CD4-positive, alpha-beta T cell treated with Interferon alpha-2 for 1 hour (primary cell): ENCODE measurements at regions not wholly inside any gene's neighbourhood (a gene's known extent, or its start where the extent isn't known, plus 50 kb on each side); places are given as distances from the start of the nearest gene placed in this dataset.

Source experiments
- DNase-seq, 2 donors: peaks; one replicate each; pipeline ENCODE4 v3.0.0-alpha.2; 2020 to 2022

DNA sequence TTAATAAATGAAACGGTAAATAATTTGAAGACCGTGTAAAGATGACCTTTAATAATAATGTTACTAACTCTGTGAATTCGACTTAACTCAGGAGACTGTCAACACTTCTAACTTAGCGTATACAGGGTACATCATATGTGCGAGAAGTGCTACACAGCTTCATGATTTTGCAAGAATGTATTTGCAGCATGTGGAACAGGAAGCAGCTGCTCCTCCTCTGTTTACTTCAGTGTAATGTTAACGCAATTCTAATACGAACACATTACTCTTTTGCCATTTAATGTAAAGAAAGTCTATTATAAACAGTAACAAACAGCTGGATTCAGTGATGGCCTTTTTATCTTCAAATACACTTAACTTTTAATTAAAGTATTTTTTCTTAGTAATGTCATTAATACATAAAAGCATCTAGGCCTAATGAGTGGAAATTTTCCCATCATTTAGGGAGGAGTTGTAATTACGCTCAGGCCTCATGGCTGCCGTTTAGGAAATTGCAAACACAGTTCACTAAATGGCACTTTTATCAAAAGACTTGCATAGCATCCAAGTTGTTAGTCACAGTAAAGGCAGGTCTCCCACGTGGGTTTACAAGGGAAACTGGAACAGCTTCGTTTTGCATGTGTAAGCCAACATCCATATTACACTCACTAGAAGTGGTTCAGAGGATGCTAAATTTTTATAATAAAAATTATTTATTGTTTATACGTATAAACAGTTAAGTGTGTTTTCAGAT lies 635.7 kb downstream of the FBXO15 start:
- DNase-seq: no peak

DNA sequence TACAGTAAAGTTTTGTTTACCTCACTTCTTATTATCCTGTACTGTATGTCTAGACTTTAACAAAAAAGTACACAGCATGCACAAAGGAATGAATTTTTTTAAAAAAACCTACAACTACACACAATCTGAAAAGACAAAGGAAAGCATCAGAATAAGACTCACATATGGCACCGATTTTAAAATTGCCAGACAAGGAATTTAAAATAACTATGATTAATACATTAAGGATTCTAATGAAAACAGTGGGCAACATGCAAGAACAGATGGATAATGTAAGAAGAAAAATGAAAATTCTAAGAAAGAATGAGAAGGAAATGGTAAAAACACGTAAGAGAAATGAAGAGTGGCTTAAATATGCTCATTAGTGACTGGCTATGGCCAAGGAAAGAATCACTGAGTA lies 638.2 kb downstream of the FBXO15 start:
- no peak for DNase-seq

DNA sequence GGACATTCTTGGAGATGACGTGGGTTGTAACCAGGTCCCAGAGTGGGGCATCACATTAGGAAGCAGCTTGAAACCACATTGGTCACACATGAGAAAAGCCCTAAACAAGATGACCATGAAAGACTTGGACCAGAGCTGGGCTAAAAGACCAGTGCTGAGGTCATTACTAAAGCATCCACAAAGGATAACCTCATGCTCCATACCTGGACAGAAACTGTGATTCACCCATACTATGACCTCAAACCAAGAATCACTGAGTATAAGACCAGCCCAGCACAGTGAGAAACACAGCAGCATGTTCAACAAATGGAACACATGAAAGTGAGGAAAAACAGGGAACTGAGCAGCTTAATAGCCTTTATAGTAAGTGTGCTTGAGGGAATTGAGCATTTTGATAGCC lies 635.5 kb upstream of the NETO1 start:
- no peak for DNase-seq

DNA sequence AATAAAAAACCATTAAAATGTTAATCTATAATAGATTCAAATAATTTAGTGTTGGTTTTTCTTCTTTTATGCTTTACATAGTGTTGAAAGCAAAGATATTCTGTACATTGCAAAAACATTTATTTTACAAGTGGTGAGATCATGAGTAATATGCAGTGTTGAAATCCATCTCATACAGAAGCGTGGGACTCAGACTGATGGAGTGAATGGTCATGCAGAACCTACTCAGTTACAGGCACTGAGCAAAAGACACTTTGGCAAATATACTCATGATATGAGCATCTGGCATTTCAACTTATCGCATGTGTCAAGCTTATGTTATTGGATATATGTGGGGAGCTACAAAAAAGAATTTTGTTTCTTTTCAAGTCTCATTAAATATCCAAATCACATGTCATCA lies 620.2 kb upstream of the NETO1 start:
- no peak for DNase-seq

DNA sequence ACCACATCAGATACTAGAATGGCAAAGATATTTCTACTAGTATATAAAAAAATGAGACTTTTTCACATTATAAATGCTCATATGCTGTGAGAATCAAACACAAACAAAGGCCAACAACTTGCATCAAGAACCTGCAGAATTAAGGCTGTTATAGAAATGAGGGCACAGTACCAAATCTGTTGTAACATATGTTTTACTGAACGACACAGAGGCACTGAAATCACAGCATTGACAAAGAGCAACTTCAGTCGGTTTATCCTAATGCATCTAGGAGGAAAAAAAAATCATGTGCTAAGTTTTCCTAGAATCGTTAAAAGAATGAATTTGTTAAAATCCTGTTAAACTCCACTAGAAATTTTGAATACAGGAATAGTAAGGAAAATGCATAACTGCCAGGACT lies 617.4 kb upstream of the NETO1 start:
- DNase-seq: no peak

DNA sequence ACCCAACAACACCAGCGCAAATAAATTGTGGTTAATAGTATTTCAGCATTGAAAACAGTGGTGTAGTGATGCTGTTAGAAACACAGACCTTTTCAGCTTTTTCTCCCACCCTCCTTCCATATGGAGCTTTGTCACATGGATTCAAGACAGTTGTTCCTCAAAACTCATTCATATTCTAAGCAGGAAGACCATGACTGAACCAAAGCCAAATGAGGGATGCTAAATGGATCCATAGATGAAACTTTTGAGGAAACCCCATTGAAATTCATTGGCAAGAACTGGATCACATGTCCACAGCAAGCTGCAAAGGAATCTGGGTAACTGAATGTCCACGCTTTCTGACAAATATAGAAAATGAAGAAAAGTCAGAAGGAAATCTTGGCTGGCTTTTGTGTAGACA lies 615.1 kb upstream of the NETO1 start:
- DNase-seq: no peak

DNA sequence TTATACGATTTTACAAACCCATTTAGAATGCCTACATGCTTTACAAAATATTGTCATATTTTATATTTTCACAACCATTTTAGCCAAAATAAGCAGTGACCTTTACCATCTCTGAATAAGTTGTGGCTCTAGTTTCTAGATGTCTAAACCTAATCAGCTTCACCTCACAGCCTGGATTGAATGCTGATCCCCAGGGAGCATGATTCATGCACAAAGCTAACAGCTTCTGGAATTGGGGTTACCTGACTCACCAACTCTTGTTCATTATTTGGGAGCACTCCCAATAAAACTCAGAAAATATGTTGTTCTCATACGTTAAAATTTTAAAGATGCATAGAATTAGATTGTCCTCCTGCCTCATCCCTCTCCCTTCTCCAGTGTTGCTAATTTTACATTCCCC lies 611.7 kb upstream of the NETO1 start:
- no peak for DNase-seq

DNA sequence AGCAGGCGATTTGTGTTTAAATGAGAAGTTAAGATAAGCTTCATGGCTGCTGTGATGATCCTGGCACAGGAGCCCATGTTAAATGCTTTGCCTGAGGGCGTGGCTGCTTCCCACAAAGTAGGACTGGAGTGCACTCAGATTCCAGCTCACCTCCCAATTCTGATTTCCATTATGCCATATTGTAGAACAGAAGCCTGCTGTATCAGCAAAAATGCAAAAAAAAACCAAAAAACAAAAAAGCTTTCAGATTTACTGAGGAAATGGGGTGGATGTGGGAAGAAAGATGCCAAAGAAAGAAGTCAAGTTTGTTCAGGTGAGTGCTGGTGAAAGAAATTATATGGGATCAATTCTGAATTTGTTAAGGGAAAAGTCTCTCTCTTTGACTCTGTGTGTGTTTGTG lies 610.4 kb upstream of the NETO1 start:
- DNase-seq: no peak

DNA sequence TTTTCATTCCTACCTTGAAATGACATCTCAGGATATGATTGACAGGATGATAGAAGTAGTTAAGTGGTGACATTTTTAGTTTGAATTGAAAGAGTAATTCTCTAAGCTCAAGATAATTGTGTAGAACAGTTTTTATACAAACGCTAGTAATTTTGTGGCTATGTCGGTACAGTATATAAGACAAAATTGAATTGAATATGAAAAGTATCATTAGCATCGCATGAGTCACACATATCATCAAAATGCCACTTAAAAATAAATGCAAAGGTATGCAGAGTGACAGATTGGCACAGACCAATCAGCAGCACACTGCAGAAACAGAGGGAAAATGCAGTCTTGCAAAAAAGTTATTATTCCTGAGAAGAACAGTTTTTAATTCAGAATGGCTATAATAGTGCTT lies 608.2 kb upstream of the NETO1 start:
- DNase-seq: no peak

DNA sequence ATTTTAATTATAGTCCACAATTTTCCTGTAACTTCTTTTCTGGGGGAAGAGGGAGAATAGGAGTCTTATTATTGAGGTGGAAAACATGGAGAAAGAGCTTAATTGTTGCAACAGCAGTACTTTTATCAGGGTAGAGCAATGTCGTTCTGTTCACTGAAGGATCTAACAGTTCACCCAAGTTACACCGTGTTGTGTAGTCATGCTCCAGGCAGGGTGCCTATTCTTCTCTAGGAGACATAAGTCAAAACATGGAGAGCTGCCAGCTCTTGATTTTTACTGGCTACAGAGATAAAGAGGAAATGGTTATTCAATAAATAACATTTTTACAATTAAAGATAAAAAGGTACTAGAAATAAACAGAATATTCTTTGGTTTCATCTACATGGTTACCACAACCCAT lies 594.3 kb upstream of the NETO1 start:
- no peak for DNase-seq

DNA sequence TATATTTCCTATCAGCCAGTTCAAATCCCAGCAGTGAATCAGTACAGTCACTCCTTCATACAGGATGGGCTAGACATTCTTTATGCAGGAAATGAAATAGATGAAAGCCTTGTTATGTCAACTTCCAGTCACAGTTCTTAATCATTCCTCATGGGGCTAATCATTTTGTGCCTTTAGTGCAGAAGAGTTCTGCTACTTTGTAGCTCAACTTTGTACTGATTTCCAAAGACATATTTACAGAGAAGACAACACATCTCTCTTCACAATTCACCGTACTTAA lies 593.9 kb upstream of the NETO1 start:
- no peak for DNase-seq

DNA sequence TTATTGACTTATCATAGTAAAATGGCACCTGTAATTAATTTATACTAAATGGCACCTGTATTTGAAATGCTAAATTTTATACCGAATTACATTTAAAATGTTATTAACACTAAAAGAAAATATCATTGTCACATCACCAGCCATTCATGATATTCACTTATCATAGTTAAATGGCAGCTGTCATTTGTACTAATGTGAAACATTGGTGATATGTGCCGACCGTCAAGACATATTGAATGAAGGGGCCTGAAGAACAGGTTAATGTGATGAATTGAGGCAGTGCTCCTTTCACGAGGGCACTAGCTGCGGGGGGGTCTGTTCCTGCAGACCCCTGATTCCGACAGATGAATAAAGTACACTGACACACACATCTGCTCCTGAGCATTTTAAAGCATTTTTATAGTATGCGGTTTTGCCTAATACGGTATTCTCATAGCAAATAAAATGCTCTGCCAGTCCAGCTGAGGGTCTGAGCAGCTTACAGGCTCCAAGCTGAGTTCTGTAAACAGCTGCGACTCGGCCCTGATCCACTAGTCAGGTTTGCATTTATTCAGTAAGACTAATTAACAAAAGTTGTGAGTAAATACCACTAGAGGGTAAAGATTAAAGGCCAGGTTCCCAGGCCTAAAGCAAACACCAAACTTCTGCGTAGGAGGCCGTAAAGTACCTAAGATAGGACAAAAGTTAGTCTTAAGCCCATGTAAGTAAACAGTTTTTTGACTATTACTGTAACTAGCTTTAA lies 593.4 kb upstream of the NETO1 start:
- no peak for DNase-seq

DNA sequence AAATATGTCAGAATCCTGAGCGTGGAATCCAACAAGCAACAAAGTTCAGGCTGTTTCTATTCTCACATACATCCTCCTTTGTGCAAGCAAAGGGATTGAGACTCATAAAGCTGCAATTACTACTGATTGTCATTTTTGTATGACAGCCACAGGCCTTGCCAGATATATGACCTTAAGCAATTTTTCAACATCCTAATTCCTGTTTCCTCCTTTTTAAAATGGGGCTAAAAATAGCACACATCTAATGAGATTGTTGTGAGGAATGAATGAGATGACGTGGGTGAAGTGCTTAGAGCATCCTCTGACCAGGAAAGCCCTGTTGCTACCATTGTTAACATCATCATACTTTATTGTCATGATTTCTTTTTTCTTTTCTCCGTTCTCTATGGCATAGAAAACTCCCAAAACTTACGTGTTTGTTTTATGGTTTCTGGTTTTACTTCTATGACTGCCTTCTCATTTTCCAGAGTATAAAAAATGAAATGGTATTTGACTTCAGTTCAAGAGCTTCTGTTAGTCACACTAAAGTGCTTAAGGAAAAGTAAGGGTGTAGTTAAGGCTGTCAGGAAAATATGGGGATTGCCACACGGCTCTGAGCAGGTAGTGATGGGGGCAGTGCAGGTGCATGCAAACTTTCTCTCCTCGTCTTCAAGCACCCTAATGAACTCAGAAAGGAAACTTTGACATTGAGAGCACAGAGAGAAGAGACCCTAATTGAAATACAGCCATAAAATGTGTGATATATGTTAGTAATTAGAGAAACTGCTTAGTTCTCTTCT lies 590.6 kb upstream of the NETO1 start:
- no peak for DNase-seq

DNA sequence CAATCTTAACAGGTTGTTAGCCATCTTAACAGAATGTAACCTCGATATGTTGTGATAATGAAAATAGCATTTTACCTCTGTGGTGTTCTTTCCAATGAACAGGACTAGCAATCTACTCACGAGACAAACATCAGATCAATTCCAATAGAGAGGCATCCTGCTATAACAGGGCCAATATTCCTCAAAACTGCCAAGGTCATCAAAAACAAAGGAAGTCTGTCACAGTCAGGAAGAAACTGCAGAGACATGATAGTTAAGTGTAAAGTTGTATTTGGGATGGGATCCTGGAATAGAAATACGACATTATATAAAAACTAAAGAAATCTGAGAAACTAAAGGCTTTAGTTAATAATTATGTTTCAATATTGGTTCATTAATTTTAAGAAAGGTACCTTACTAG lies 588.9 kb upstream of the NETO1 start:
- DNase-seq: no peak

DNA sequence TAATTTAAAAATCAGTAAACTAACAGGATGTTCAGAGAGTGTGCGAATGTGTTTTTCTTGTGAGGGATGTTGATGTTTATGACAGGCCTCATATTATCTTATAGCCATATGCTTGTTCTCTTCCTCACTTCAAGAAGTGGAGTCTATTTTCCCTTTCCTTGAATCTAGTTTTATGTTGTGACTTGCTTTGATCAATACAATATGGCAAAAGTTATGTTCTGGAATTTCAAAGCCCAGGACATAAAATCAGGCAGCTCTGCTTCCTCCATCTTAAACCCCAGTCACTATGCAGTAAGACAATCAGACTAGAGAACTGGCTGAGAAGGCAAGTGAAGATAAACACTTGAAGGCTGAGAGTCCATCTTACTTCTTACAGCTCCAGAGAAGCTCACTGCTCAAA lies 585.1 kb upstream of the NETO1 start:
- no peak for DNase-seq

DNA sequence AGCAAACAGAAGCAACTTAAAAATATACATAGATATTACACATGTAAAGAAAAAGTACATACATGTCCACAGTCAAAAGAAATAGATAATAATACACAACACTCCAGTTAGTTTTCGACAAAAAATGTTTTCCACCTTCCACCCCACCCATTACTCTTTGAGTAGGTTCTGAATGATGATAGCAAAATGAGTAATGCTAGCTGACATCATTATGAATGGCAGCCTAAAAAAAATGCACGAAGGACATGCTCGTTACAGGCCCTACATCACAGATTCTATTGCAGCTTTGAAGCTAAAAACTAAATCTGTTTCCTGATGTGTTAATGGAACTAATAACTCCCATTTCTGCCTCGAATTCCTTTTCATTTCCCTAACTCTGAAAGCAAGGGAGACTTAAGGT lies 578.7 kb upstream of the NETO1 start:
- no peak for DNase-seq

DNA sequence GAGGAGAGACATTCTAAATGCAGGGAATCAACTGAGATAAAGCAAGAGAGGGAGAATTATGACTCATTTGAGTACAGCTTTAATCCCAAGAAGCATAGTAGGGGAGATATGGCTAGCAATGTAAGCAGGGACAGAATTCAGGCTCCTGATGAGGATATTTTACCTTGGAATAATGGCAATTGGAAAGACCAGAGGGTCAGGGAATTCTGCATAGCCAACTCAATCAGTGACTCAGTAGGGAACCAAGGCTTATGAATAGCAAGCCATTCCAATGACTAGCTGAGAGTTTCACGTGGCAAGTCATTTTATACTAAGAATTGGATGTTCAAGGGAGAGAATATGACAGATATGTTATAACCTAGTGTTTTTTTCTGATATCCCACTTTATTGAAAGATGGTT lies 563.8 kb upstream of the NETO1 start:
- no peak for DNase-seq

DNA sequence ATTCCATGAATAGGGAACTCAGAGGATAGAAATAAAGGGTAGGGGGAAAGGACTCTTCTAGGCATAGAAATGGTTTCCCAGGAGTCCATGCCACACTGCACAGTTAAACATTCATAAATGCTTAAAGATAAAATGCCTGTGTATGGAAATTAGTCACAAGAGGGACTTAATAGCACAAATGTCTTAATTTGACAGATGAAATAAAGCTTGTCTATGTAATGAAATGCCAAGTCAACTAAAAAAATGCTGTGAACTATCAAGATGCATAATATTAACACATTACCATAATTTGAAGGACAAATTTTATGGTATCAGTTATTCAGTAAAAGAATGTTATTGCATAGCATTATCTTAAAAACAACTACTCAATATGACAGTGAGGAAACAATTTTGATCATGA lies 553.2 kb upstream of the NETO1 start:
- no peak for DNase-seq

DNA sequence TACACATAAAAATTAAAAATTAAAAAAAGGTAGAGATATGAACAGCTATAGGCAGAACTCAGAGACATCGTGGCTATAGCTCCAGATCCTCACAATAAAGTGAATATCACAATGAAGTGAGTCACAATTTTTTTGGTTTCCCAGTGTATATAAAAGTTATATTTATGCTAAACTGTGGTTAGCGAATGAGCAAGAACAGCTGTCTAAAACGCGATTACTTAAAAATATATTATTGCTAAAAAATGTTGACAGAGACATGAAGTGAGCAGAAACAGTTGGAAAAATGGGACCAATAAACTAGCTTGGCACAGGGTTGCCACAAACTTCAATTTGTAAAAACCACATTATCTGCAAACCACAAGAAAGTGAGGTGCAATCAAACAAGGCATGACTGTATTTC lies 551.7 kb upstream of the NETO1 start:
- DNase-seq: no peak

DNA sequence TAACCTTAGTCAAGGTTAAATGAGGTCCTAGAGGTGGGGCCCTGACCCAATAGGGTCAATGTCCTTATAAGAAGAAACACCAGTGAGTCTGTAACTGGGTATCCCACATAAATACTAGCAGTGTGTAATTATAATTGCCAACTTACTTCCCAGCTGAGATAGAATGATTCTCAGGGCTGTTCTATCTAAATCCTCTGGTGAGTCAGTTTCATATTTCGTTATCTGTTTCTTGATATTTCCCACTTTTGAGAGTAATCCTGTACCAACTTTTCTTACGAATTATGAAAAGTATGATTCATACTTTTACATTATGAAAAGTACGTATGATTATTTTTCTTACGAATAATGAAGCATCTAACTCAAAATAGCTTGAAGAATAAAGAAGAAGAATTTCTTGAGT lies 546.8 kb upstream of the NETO1 start:
- no peak for DNase-seq

DNA sequence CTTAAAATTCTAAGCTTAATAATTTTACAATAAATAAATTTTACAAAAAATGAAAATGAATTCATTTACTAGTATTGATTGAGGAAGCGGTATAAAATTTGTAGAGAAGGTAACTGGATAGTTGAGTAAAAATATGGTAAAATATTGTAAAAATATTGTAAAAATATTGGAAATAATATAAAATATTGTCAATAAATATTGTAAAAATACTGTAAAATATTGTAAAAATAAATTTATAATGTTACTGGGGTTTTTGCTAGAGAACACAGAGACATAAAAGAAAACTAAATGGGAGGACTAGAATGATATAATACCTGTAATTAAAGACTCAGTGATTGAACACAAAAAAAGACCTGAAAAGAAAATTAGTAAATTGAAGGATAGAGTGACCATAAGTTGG lies 546.3 kb upstream of the NETO1 start:
- DNase-seq: no peak

DNA sequence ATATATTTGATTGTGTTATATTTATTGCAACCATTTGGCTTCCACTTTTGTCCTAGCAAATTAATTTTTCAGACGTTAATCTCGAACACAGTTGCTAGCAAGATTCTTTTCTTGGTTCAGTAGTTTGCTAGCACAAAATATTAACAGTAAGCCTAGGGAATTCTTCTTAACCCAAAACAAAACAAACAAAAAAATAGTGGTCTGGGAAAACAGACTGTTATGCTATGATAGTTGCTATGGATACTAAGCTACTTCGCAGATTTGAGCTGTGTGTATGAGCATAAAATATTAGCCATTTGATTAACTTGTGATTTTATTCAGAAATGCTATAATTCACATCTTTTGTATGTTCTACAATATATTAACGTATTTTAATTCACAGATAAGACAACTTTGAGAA lies 541.5 kb upstream of the NETO1 start:
- DNase-seq: no peak

DNA sequence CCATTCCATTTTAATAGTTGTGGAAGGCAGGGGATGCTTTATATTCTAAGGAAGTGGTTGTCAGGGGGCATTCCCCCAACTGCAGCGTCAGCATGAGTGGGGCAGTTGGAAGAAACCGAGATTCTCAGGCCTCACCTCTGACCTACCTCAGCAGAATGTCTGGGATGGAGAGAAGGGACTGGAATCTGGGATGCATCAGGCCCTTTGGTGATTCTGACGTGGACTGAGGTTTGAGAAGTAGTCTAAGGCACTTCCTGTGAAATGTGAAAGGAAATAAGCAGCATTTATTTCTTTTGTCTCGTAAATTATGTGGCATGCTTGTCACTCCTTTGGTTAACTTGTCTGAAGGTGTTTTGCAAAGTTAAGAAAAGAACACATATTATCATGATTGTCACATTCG lies 540.7 kb upstream of the NETO1 start:
- no peak for DNase-seq

DNA sequence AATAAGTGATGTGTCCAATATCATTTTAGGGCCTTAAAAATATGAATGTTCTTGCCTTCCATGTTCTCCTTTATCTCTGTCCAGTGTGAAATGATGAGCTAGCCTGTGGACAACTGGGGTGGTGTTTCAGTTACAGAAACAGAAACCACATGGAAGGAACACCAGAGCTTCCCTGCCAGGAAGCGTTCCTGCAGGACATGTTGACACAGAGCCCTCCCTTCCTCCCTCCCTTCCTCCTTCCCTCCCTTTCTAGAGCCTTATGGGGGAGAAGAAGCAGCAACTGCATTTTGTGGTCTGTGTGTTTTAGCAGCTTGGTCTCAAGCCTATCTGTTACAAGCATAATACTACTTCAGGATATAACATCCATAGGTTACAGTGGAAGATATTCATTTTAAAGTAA lies 539.7 kb upstream of the NETO1 start:
- no peak for DNase-seq

DNA sequence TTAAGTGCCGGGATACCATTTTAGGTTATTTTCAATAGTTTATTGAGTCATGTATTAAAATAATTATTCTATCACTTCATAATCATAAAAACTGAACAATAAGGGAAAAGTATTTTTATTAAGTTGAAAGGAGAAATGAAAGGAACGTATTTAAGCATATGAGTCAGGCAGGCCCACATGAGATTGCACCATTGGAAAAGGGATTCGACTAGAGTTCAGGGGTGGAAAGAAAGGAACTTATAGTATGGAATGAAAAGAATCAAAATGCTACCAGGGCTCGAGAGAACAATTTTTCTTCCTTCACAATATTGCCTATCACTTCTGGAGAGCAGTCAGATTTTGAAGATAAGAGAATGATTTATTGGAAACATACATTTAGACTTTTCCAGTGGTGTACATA lies 516.5 kb upstream of the NETO1 start:
- no peak for DNase-seq
